Stimulated activated naive CD8-positive, alpha-beta T cell treated with anti-CD3 and anti-CD28 coated beads, Interleukin-15, amount 100 ng/mL, for 72 hours (primary cell): ENCODE measurements at regions not wholly inside any gene's neighbourhood (a gene's known extent, or its start where the extent isn't known, plus 50 kb on each side); places are given as distances from the start of the nearest gene placed in this dataset.
"Not testable (repeated sequence)": the region's sequence is repeated elsewhere in the genome, so short reads cannot be mapped to it uniquely, and the experiment has no call there.

Experiments used
- ATAC-seq: fragments of 150-1000 bp; cut with Tn5 transposase; 2 replicates; pipeline ENCODE4 v1.10.0; 2021; ENCODE audit warnings: mild to moderate bottlenecking, moderate library complexity
- DNase-seq, 2 donors: peaks; one replicate each; pipeline ENCODE4 v3.0.0; 2021 to 2022
- H3K27ac Mint-ChIP-seq, 2 donors: one replicate each; pipeline ENCODE4 v1.8.0; 2022; ENCODE audit warnings: mild to moderate bottlenecking in 2 of 2, mixed read lengths in 2 of 2, moderate library complexity in 2 of 2
- H3K27me3 Mint-ChIP-seq: one replicate; pipeline ENCODE4 v1.8.0; 2022; ENCODE audit warnings: mixed read lengths
- H3K4me1 Mint-ChIP-seq: one replicate; pipeline ENCODE4 v1.8.0; 2022; ENCODE audit warnings: mild to moderate bottlenecking, mixed read lengths
- H3K4me3 Mint-ChIP-seq, 2 donors: one replicate each; pipeline ENCODE4 v1.8.0; 2022; ENCODE audit warnings: mild to moderate bottlenecking in 2 of 2, mixed read lengths in 2 of 2, moderate library complexity in 1 of 2
- H3K9me3 Mint-ChIP-seq, 2 donors: one replicate each; pipeline ENCODE4 v1.8.0; 2022; ENCODE audit warnings: mixed read lengths in 2 of 2

DNA sequence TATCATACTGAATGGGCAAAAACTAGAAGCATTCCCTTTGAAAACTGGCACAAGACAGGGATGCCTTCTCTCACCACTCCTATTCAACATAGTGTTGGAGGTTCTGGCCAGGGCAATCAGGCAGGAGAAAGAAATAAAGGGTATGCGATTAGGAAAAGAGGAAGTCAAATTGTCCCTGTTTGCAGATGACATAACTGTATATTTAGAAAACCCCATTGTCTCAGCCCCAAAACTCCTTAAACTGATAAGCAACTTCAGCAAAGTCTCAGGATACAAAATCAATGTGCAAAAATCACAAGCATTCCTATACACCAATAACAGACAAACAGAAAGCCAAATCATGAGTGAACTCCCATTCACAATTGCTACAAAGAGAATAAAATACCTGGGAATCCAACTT, 52.5 kb upstream of the CCDC71L start:
- H3K27ac Mint-ChIP-seq, result not testable (repeated sequence)

DNA sequence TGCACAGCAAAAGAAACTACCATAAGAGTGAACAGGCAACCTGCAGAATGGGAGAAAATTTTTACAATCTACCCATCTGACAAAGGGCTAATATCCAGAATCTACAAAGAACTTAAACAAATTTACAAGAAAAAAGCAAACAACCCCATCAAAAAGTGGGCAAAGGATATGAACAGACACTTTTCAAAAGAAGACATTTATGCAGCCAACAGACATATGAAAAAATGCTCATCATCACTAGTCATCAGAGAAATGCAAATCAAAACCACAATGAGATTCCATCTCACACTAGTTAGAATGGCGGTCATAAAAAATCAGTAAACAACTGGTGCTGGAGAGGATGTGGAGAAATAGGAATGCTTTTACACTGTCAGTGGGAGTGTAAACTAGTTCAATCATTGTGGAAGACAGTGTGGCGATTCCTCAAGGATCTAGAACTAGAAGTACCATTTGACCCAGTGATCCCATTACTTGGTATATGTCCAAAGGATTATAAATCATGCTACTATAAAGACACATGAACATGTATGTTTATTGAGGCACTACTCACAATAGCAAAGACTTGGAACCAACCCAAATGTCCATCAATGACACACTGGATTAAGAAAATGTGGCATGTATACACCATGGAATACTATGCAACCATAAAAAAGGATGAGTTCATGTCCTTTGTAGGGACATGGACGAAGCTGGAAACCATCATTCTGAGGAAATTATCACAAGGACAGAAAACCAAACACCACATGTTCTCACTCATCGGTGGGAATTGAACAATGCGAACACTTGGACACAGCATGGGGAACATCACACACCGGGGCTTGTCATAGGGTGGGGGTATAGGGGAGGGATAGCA, 53.9 kb upstream of the CCDC71L start:
- not testable (repeated sequence) for ATAC-seq, H3K4me3 Mint-ChIP-seq, DNase-seq, H3K27me3 Mint-ChIP-seq, H3K27ac Mint-ChIP-seq, H3K9me3 Mint-ChIP-seq
- H3K4me1 Mint-ChIP-seq, result peaks cover 15% of the 10 kb centered on the region

More for the DNA sequence above, 52.5 kb upstream of the CCDC71L start:
- H3K4me3 Mint-ChIP-seq, H3K9me3 Mint-ChIP-seq, DNase-seq, ATAC-seq, H3K4me1 Mint-ChIP-seq, H3K27me3 Mint-ChIP-seq: not testable (repeated sequence)

DNA sequence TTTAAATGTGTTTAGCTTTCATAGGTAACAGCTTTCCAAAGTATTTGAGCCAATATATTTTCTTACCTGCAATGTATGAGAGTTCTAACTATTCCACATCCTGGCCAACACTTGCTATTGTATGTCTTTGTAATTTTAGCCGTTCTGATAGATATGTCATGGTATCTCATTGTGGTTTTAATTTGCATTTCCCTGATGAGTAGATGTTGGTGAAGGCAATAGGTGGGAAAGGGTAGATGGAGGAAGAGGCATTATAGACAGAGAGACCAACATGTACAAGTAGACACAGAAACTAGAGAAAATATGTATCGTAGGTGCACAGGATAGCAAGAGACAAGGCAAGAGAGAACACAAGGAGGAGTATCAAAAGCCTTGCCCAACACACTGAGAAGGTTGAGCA, 54.8 kb upstream of the CCDC71L start:
- Mint-ChIP-seq H3K4me3 (no peak overlapping the region), H3K9me3 (peaks cover 5 to 8% of the 10 kb centered on the region in 2 donors), H3K27me3 (no peaks in the 10 kb centered on the region), H3K27ac (no peak overlapping the region), H3K4me1 (peaks cover 15% of the 10 kb centered on the region)
- DNase-seq (no peak), ATAC-seq (no peak)

DNA sequence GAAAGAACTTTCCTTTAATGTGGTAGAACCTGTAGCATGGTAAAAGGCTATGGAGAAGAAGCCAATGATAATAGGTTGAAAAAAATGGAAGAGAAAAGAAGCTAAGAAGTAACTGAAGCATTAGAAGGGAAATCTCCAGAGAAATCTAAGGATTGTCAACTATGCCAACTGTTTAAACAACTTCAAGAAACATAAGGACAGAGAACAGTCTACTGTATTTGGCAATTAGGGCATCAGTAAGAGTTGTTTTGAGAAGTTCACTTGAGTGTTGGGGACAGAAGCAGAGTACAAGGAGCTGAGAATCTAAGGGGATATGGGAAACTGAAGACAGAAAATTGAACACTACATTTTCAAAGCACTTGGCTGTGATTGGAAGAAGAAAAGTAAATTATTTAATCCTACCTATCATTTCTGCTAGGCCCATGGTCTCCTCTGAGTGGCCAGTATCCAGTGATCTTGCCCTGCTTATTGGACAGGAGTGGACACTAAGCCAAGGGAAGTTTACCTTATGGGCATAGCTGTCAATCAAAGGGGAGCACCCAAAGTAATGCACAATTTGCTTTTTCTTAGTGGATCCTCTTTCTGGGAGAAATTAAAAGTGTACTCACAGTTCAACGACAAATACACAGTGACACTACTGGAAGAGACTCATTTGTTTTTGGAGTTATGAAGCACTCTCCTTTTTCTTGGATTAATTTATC, 56.4 kb upstream of the CCDC71L start:
- Mint-ChIP-seq H3K9me3 (peaks cover 2 to 5% of the 10 kb centered on the region in 2 donors), H3K4me3 (no peak overlapping the region), H3K4me1 (peaks cover 15% of the 10 kb centered on the region), H3K27me3 (peaks cover 2% of the 10 kb centered on the region), H3K27ac (no peak overlapping the region)
- ATAC-seq (no peak), DNase-seq (no peak)

DNA sequence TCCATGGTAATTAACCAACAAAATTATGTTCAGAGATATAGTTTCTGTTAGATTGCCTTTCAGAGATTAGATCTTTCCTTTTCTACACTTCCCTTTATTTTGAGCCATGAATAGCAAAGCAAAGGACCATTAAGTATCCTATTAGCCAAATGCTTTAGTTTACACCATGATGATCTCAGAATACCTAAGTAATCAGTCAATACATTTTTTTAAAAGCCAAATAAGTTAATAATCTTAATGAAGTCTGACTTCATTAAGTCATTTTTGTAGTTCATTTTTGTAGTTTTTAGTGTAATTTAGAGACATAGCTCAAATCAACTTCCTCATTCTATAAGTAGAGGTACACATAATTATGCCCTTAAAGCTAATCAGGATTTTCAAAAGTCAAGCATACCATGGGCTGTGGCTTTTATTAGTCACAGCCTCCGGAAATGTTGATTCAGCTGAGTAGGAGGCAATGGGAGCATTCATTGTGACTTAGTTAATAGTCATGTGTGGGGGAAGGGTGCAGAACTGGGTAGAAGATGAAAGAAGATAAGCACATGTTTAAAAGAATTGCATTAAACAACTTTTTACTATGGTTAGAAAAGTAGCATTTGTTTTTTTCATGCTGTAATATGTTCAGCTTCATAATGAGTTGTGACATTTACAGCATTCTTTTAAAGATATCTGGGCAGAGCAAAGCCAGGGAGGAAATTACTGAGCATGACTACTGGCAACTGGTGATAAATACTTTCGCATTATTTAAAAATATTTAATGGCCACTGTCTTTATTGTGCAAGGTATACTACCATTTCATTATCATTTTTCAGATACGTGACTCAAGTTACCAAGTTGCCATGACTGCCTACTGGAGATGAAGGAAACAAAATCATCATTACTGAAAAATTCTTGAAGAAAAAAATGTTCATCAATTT, 57.3 kb upstream of the CCDC71L start:
- Mint-ChIP-seq H3K27ac (no peak overlapping the region), H3K9me3 (peaks cover 0 to 5% of the 10 kb centered on the region in 2 donors), H3K27me3 (peaks cover 10% of the 10 kb centered on the region), H3K4me3 (no peak overlapping the region), H3K4me1 (peaks cover 15% of the 10 kb centered on the region)
- DNase-seq, result peak; percentile 44 to 73
- ATAC-seq, result peak; percentile 100

DNA sequence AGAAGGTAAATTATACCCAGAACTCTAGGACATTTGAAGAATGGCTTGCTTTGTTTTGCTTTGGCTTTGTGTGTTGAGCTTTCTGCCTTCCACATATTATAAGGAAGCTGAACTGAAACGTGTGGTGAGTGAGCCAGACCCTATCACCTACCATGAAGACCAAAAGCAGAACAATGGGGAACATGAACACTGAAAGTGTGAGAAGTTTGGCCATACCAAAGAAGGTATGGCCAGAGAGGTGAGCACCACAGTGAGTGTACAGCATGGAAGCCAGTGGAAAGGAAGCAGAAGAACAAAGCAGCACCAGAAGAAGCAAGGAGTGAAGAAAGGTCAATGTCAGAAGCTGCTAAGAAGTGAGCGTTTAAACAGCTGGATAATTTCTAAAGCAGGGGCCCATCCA, 59.7 kb upstream of the CCDC71L start:
- H3K27ac Mint-ChIP-seq, result no peak overlapping the region

DNA sequence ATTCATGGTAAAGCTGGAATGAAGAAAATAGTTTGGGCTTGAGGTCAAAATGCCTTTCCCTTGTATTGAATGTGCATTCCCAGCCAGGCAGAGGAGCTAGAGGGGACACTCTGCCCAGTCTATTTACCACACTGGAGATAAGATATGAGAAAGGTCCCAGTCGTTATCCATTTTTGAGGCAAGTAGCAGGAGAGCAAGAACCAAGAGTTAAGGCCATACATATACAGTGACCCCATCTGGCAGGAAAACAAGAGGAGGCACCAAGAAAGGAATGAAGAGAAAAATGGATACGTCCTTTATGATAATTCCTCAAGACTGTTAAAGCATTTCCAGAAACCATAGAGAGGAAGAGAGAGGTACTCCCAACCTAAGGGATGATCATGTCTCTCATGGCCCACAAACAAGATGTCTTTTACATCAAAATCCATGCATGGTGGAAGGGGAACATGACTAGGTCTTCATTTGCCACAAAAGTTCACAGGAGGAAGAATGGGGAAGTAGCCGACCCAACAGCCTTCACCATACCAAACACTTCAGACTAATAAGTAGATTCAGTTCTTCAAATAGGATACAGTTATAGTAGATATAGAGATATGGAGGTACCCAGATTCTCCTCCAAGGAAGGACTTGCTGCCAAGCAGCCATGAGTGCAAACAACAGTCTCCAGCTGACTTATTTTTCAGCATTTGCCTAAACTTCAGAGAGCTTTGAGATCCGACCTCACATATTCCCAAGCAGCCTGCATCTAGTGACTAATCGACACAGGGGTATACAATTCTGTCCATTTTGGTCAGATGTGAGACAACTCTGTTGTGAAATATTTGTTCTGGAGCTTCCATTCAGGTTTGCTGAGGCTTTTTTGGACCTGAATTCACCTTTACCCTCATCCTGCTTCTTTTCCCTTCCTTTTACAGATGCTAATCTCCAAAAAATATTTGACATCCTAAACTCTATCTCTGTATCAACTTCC, 61.1 kb upstream of the CCDC71L start:
- Mint-ChIP-seq H3K27ac (peak overlapping the region in 1 of 2 donors; percentile 50), H3K4me3 (no peak overlapping the region), H3K4me1 (peaks cover 10% of the 10 kb centered on the region), H3K9me3 (peaks cover 0 to 8% of the 10 kb centered on the region in 2 donors), H3K27me3 (peaks cover 13% of the 10 kb centered on the region)
- ATAC-seq (no peak), DNase-seq (no peak)

More for the DNA sequence above, 59.7 kb upstream of the CCDC71L start:
- Mint-ChIP-seq H3K9me3 (peaks cover 0 to 5% of the 10 kb centered on the region in 2 donors), H3K4me1 (peaks cover 10% of the 10 kb centered on the region), H3K4me3 (no peak overlapping the region), H3K27me3 (peaks cover 13% of the 10 kb centered on the region)
- no peak for DNase-seq
- no peak for ATAC-seq

DNA sequence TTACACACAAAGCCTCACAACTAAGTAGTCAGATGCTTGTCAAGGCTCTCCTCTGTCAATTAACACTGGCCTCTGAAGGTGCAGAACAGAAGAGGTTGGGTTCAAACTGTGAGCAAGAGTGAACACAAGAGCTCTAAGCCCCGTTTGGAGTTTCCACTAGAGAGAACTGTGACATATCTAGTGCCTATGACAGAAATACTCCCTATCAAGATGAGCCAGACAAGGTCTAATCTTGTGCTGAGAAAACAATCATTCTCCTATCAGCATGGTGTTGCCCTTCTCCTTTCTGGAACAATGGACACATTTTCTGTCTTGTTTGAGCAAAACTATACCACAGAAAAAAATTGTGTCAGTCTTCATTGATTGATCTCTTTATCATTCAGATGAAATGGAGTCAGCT, 62.4 kb upstream of the CCDC71L start:
- ATAC-seq, result no peak
- no peak for DNase-seq
- Mint-ChIP-seq H3K4me1 (peaks cover 10% of the 10 kb centered on the region), H3K27ac (peak overlapping the region in 1 of 2 donors; percentile 36), H3K27me3 (peaks cover 13% of the 10 kb centered on the region), H3K9me3 (peaks cover 0 to 8% of the 10 kb centered on the region in 2 donors), H3K4me3 (no peak overlapping the region)

DNA sequence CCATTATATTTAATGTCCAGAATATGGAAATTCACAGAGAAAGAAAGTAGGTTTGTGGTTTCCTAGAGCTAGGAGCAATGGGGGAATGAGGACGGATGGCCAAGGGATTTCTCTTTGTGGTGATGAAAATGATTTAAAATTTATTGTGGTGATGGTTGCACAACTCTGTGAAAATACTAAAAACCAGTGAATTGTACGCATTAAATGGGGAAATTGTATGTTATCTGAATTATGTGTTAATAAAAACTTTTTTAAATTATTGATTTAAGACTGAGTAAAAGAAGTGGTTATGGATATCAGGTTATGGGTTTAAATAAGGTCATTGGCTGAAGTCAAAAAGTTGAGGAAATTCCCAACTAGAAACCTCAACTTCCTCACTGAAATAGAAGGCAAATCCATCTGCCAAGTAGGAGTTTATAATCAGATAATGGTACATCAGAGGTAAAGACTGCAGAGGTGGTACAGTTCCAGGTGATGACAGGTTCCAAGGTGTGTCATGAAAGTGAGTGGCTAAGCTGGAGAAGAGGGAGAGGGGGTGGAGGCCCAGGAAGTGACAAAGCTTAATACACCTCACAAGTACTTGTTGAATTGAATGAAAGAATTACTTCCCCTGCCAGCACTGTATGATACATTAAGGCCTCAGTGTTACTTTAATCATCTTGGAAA, 68.9 kb upstream of the CCDC71L start:
- Mint-ChIP-seq H3K9me3 (peaks cover 0 to 7% of the 10 kb centered on the region in 2 donors), H3K4me3 (no peak overlapping the region), H3K27me3 (no peaks in the 10 kb centered on the region), H3K4me1 (peaks cover 32% of the 10 kb centered on the region), H3K27ac (no peak overlapping the region)
- DNase-seq (no peak), ATAC-seq (peak; percentile 70)

DNA sequence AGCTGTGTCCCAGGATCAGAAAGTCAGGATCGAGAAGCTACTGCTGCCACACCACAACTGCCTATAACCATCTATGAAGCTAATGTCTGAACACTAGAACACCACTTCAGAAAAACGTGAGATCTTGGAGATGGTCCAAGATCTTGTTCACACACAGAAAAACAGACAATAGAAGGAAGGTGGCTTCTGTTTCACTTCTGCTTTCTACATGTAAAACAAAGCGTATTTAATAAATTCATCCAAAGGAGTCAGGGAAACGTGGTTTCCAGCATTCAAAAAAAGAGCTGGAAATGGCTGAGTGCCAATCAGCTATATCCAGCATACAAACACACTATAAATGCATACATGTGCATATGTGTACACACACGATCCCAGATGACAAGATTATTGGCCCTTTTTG, 70.2 kb upstream of the CCDC71L start:
- Mint-ChIP-seq H3K27me3 (no peaks in the 10 kb centered on the region), H3K9me3 (peaks cover 0 to 12% of the 10 kb centered on the region in 2 donors), H3K4me1 (peaks cover 40% of the 10 kb centered on the region), H3K4me3 (peak overlapping the region; percentile 24 to 41), H3K27ac (no peak overlapping the region)
- ATAC-seq, result no peak
- DNase-seq, result no peak

DNA sequence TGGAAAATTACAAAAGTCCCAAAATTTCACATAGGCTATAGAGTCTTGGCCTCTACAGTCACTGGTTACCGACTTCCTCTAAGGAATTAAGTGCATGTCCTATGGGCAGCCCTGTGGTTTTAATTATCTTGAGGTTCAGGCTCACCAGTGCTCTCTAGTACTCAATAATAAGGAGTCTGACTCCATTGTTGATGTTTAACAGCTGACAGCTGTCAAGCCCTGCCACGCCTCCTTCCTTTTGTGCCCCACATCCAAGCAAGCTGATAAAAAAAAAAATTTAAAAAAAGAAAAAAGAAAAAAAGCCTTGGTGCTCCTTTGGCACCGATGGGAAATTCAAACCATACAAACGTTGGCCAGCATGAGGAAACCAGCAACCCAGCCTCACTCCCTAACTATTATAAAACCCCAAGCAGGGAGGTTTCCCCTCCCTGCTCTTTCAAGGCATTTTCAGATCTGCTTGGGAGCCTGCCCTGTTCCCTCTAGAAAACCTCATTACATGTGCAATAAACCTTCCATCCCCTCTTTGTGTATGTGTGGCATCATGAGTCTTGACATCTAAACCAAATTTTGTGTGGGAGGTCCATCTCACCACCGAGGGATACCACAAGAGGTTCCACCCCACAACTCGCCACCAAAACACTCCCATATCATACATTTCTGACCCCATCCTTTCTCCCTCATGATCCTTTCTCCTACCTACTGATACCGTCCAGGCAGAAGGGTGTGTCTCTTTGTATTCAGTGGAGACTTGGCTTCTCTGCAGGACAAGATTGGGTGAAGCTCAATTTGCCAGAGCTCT, 70.9 kb upstream of the CCDC71L start:
- peak overlapping the region; percentile 0 to 66 for H3K27ac Mint-ChIP-seq

DNA sequence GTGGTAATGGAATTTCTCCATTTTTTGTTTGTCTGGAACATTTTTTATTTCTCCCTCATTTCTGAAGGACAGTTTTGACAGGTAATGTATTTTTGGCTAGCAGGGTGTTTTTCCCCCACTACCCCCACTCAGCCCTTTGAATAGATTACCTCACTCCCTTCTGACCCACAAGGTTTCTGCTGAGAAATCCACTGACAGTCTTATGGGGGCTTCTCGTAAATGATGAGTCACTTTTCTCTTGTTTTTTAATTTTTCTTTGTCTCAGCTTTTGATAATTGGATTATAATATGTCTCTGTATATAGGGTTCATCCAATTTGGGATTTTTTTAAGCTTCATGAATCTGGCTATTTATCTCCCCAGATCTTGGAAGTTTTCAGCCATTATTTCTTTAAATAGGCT, 74.7 kb upstream of the CCDC71L start:
- DNase-seq (no peak), ATAC-seq (no peak)
- no peak overlapping the region for H3K27ac Mint-ChIP-seq
- H3K4me1 Mint-ChIP-seq, result peaks cover 39% of the 10 kb centered on the region
- no peaks in the 10 kb centered on the region for H3K27me3 Mint-ChIP-seq
- peak overlapping the region in 1 of 2 donors; percentile 55 for H3K4me3 Mint-ChIP-seq
- peaks cover 0 to 14% of the 10 kb centered on the region in 2 donors for H3K9me3 Mint-ChIP-seq

More for the DNA sequence above, 70.9 kb upstream of the CCDC71L start:
- Mint-ChIP-seq H3K9me3 (peaks cover 0 to 14% of the 10 kb centered on the region in 2 donors), H3K27me3 (no peaks in the 10 kb centered on the region), H3K4me3 (peak overlapping the region; percentile 0 to 37), H3K4me1 (peaks cover 47% of the 10 kb centered on the region)
- DNase-seq, result peak in 1 of 2 donors; percentile 22
- peak; percentile 68 for ATAC-seq

DNA sequence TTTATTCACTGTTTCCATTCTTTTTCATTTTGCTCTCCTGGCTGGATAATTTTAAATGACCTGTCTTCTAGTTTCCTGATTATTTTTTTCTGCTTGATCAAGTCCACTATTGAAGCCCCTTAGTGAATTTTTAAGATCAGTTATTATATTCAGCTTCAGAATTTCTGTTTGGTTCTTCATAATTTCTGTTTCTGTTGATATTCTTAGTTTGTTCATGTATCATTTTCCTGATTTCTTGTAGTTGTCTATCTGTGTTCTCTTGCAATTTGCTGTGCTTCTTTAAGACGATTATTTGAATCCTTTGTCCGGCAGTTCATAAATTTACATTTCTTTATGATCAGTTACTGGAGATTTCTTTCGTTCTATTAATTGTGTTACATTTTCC, 75.2 kb upstream of the CCDC71L start:
- Mint-ChIP-seq H3K9me3 (peaks cover 0 to 14% of the 10 kb centered on the region in 2 donors), H3K4me1 (peaks cover 34% of the 10 kb centered on the region), H3K27ac (no peak overlapping the region), H3K27me3 (no peaks in the 10 kb centered on the region), H3K4me3 (peak overlapping the region in 1 of 2 donors; percentile 55)
- ATAC-seq (no peak), DNase-seq (no peak)
